B cell (primary cell): ENCODE measurements at regions not wholly inside any gene's neighbourhood (a gene's known extent, or its start where the extent isn't known, plus 50 kb on each side); places are given as distances from the start of the nearest gene placed in this dataset.
"Not testable (repeated sequence)": the region's sequence is repeated elsewhere in the genome, so short reads cannot be mapped to it uniquely, and the experiment has no call there.

Experiments used
- ATAC-seq: fragments of 200-7000 bp; cut with Tn5 transposase; one replicate; pipeline ENCODE4 v1.10.0; 2021; ENCODE audit warnings: low read depth, mild to moderate bottlenecking, moderate number of reproducible peaks, moderate library complexity
- CTCF ChIA-PET: fragments of 350-600 bp; sonication (Branson Sonifier 250); formaldehyde crosslinking; loops from one replicate; lab custom pipeline; 2021; ENCODE audit warnings: antibody characterized with exemption, inconsistent platforms; lab: Charles Lee
- POLR2A ChIA-PET: fragments of 350-600 bp; sonication (Branson Sonifier 250); formaldehyde crosslinking; loops from one replicate; lab custom pipeline; 2021; ENCODE audit warnings: antibody characterized with exemption; lab: Charles Lee
- DNase-seq: peaks from one replicate; pipeline ENCODE4 v3.0.0; 2013
- H2AFZ ChIP-seq: 2 replicates; pipeline ENCODE4 v1.6.1; 2012; ENCODE audit warnings: mild to moderate bottlenecking, low read depth, low read length; ENCODE audit not compliant: insufficient read depth, poor library complexity, severe bottlenecking
- H3K27ac ChIP-seq, 2 donors: 1 replicate in 1 of 2; 2 replicates in 1 of 2; pipeline ENCODE4 v1.5.1; 2012 to 2013; ENCODE audit warnings: low read length in 2 of 2, mild to moderate bottlenecking in 2 of 2, moderate library complexity in 1 of 2
- H3K27me3 ChIP-seq, 4 experiments: fragments of 200-600 bp in 1 of 4; sonication (generic) in 1 of 4; replicated peaks in 1 of 4; 1 replicate in 2 of 4; 2 replicates in 2 of 4; pipeline versions ENCODE4 v1.6.1 to v1.7.0; 2013 to 2016; ENCODE audit warnings: low read length in 3 of 4, mild to moderate bottlenecking in 2 of 4, mixed read lengths in 1 of 4, moderate library complexity in 1 of 4; ENCODE audit not compliant: insufficient read depth in 4 of 4, control insufficient read depth in 3 of 4; ENCODE audit errors: control extremely low read depth in 1 of 4
- H3K36me3 ChIP-seq, 2 experiments: replicated peaks in 1 of 2; 1 replicate in 1 of 2; 2 replicates in 1 of 2; pipeline versions ENCODE4 v1.6.1 to v1.7.1; 2013; ENCODE audit warnings: low read length in 1 of 2; ENCODE audit not compliant: insufficient read depth in 2 of 2, control insufficient read depth in 1 of 2; ENCODE audit errors: control extremely low read depth in 1 of 2, extremely low read depth in 1 of 2
- H3K4me1 ChIP-seq, 2 donors: fragments of 200-600 bp in 1 of 2; sonication (generic) in 1 of 2; 1 replicate in 1 of 2; 2 replicates in 1 of 2; pipeline versions ENCODE4 v1.5.1 to v1.6.1; 2013 to 2017; ENCODE audit warnings: low read length in 2 of 2; ENCODE audit not compliant: control insufficient read depth in 2 of 2, insufficient read depth in 2 of 2
- H3K4me2 ChIP-seq: replicated peaks from 2 replicates; pipeline ENCODE3; 2012; ENCODE audit warnings: mild to moderate bottlenecking, low read depth, low read length; ENCODE audit not compliant: poor library complexity, severe bottlenecking
- H3K4me3 ChIP-seq, 5 experiments: fragments of 200-600 bp in 1 of 5; sonication (generic) in 1 of 5; 1 replicate in 3 of 5; 2 replicates in 2 of 5; pipeline versions ENCODE4 v1.5.1 to v1.7.0; 2011 to 2016; ENCODE audit warnings: low read length in 4 of 5, mild to moderate bottlenecking in 4 of 5, low read depth in 2 of 5, control low read depth in 1 of 5, moderate library complexity in 1 of 5; ENCODE audit not compliant: insufficient read depth in 1 of 5; ENCODE audit errors: control extremely low read depth in 1 of 5, extremely low read depth in 1 of 5
- H3K79me2 ChIP-seq: fragments of 200-600 bp; sonication (generic); one replicate; pipeline ENCODE4 v1.6.0; 2016; ENCODE audit warnings: low read length; ENCODE audit not compliant: control insufficient read depth, insufficient read depth
- H3K9ac ChIP-seq: fragments of 200-600 bp; sonication (generic); 2 replicates; pipeline ENCODE4 v1.6.1; 2017; ENCODE audit warnings: mild to moderate bottlenecking, low read length, moderate library complexity
- H3K9me3 ChIP-seq, 3 donors: one replicate each; pipeline versions ENCODE4 v1.6.1 to v1.7.1; 2013; ENCODE audit warnings: low read length in 2 of 3; ENCODE audit not compliant: control insufficient read depth in 2 of 3, insufficient read depth in 1 of 3; ENCODE audit errors: control extremely low read depth in 1 of 3
- H4K20me1 ChIP-seq: 2 replicates; pipeline ENCODE4 v1.6.0; 2012; ENCODE audit warnings: mild to moderate bottlenecking, low read length; ENCODE audit not compliant: insufficient read depth, control insufficient read depth, poor library complexity, severe bottlenecking
- H3K27ac Mint-ChIP-seq: one replicate; pipeline ENCODE4 v1.8.0; 2021; ENCODE audit warnings: mixed read lengths
- H3K27me3 Mint-ChIP-seq: one replicate; pipeline ENCODE4 v1.8.0; 2021; ENCODE audit warnings: mixed read lengths
- H3K4me1 Mint-ChIP-seq: one replicate; pipeline ENCODE4 v1.8.0; 2021; ENCODE audit warnings: mixed read lengths
- H3K4me3 Mint-ChIP-seq: one replicate; pipeline ENCODE4 v1.8.0; 2021; ENCODE audit warnings: mixed read lengths
- H3K9me3 Mint-ChIP-seq: one replicate; pipeline ENCODE4 v1.8.0; 2022; ENCODE audit warnings: mixed read lengths; ENCODE audit not compliant: insufficient read depth
- WGBS: methylation state at CpG from one replicate; pipeline ENCODE4 v1.1.5; 2013; ENCODE audit warnings: missing lambda C conversion rate; ENCODE audit not compliant: insufficient coverage; 5-methylcytosine and 5-hydroxymethylcytosine counted together
- intact Hi-C: fragments of 100-400 bp; cut with micrococcal nuclease; formaldehyde crosslinking; loops from one replicate; pipeline ENCODE4 v1.10.0; 2022

GRCh38 chr4:189722324-189723003 lies 218.2 kb upstream of the FRG1 start:
- ATAC-seq, H3K27me3 Mint-ChIP-seq, H3K4me1 Mint-ChIP-seq, H3K4me3 Mint-ChIP-seq, CTCF ChIA-PET, H3K4me3 ChIP-seq, H3K9ac ChIP-seq, H2AFZ ChIP-seq, H3K4me1 ChIP-seq, H3K9me3 Mint-ChIP-seq, H3K27ac Mint-ChIP-seq, H3K4me2 ChIP-seq, DNase-seq, H3K36me3 ChIP-seq, intact Hi-C loops, H4K20me1 ChIP-seq, H3K27me3 ChIP-seq, H3K79me2 ChIP-seq, H3K27ac ChIP-seq, POLR2A ChIA-PET: not testable (repeated sequence)
- H3K9me3 ChIP-seq, result peaks cover 0 to 15% (median 0%) of the 10 kb centered on the region in 3 donors
- WGBS, result 57% methylated on average over 6 of the region's 23 CpGs

GRCh38 chr4:189727982-189728638 lies 212.6 kb upstream of the FRG1 start:
- H3K4me1 Mint-ChIP-seq, H3K9ac ChIP-seq, ATAC-seq, H3K9me3 ChIP-seq, CTCF ChIA-PET, H3K9me3 Mint-ChIP-seq, H3K4me3 ChIP-seq, H2AFZ ChIP-seq, H3K27me3 Mint-ChIP-seq, POLR2A ChIA-PET, H3K4me1 ChIP-seq, H3K4me3 Mint-ChIP-seq, intact Hi-C loops, H3K27ac Mint-ChIP-seq, H3K27me3 ChIP-seq, H3K36me3 ChIP-seq, H3K27ac ChIP-seq, H4K20me1 ChIP-seq, H3K4me2 ChIP-seq, DNase-seq, H3K79me2 ChIP-seq: not testable (repeated sequence)
- WGBS, result no CpG with 5 or more reads among the region's 6 CpGs

- H3K4me3 ChIP-seq, H3K4me2 ChIP-seq, H3K36me3 ChIP-seq, intact Hi-C loops, DNase-seq, H3K27me3 ChIP-seq, H3K9me3 Mint-ChIP-seq, H3K9me3 ChIP-seq, H3K27ac ChIP-seq, H3K27me3 Mint-ChIP-seq, H3K4me1 ChIP-seq, H4K20me1 ChIP-seq, H3K27ac Mint-ChIP-seq, CTCF ChIA-PET, ATAC-seq, H3K4me1 Mint-ChIP-seq, H3K79me2 ChIP-seq, POLR2A ChIA-PET, H2AFZ ChIP-seq, H3K4me3 Mint-ChIP-seq, H3K9ac ChIP-seq: not testable (repeated sequence)
- 88% methylated on average over 9 of the region's 10 CpGs for WGBS
Measured at GRCh38 chr4:189731989-189732388, 208.7 kb upstream of the FRG1 start.

GRCh38 chr4:189733507-189733906 lies 207.2 kb upstream of the FRG1 start:
- ATAC-seq, H4K20me1 ChIP-seq, H3K79me2 ChIP-seq, H3K4me1 ChIP-seq, H3K27me3 ChIP-seq, H2AFZ ChIP-seq, H3K4me1 Mint-ChIP-seq, H3K9me3 Mint-ChIP-seq, H3K27ac ChIP-seq, DNase-seq, H3K4me3 ChIP-seq, CTCF ChIA-PET, H3K4me3 Mint-ChIP-seq, H3K9me3 ChIP-seq, H3K27ac Mint-ChIP-seq, H3K27me3 Mint-ChIP-seq, POLR2A ChIA-PET, intact Hi-C loops, H3K36me3 ChIP-seq, H3K4me2 ChIP-seq, H3K9ac ChIP-seq: not testable (repeated sequence)
- WGBS, result 100% methylated on average over 2 of the region's 5 CpGs
